ENCODE measurements at regions not wholly inside any gene's neighbourhood (a gene's known extent, or its start where the extent isn't known, plus 50 kb on each side); places are given as distances from the start of the nearest gene placed in this dataset.

- TF ChIP-seq CTCF (IDR thresholded peaks at IDR 0.05) = no peak
- no peak for TF ChIP-seq POLR2AphosphoS5 (IDR thresholded peaks at IDR 0.05)
Measured at GRCh38 chr3:74344865-74345440, 269.5 kb downstream of the CNTN3 start.

All from upper lobe of left lung (tissue), 4 donors.